K562 (cell line): ENCODE measurements at regions not wholly inside any gene's neighbourhood (a gene's known extent, or its start where the extent isn't known, plus 50 kb on each side); places are given as distances from the start of the nearest gene placed in this dataset.
A peak's percentile ranks its signal among the peaks of the same experiment; 100 is the strongest.

Experiments
- ATAC-seq: fragments of 200-7000 bp; cut with Tn5 transposase; 3 replicates; pipeline ENCODE4 v1.9.1; 2020; ENCODE audit warnings: moderate library complexity
- BruUV-seq: library from RNA; stranded (reverse); fragments of 400-500 nt; replicated peaks from 2 replicates; lab custom pipeline; 2021; lab: Mats Ljungman, UMichigan
- CTCF ChIA-PET: fragments of 300-600 bp; formaldehyde crosslinking; extraction: SDS; loops from one replicate; lab custom pipeline; 2021; ENCODE audit warnings: low intra/inter-chr PET ratio; lab: Yijun Ruan, JAX
- POLR2A ChIA-PET: fragments of 300-600, 350-650 bp; sonication (Branson Sonifier 250); formaldehyde crosslinking; extraction: SDS; loops from one replicate; lab custom pipeline; 2021; ENCODE audit warnings: antibody characterized with exemption, inconsistent platforms; lab: Yijun Ruan, JAX
- DNase-seq, 4 experiments: peaks; one replicate each; pipeline versions ENCODE4 v3.0.0 to v3.0.0-alpha.2; 2011 to 2018; ENCODE audit warnings: low spot score in 3 of 4, mixed read lengths in 3 of 4; ENCODE audit errors: extremely low read depth in 1 of 4
- FAIRE-seq: peaks from 2 replicates; lab custom pipeline; 2011; peaks lifted over from hg19 to GRCh38; lab: Jason Lieb, UNC
- H2AFZ ChIP-seq: 2 replicates; pipeline ENCODE4 v1.6.0; 2011; ENCODE audit warnings: low read depth, low read length, control low read depth, inconsistent platforms
- H3K27ac ChIP-seq: fragments of 200-600 bp; 3 replicates; pipeline ENCODE4 v1.8.0; 2011; ENCODE audit warnings: low read depth, mild to moderate bottlenecking, control low read depth, inconsistent platforms, low read length, moderate library complexity, mixed read lengths; ENCODE audit errors: extremely low read depth
- H3K27me3 ChIP-seq, 2 experiments: fragments of 300-600 bp in 1 of 2; 2 replicates in 1 of 2; 3 replicates in 1 of 2; pipeline versions ENCODE4 v1.6.0 to v1.8.0; 2011; ENCODE audit warnings: inconsistent platforms in 2 of 2, low read length in 2 of 2, mild to moderate bottlenecking in 1 of 2, mixed read lengths in 1 of 2, moderate library complexity in 1 of 2; ENCODE audit not compliant: control insufficient read depth in 2 of 2, insufficient read depth in 2 of 2
- H3K36me3 ChIP-seq: fragments of 300-600 bp; 3 replicates; pipeline ENCODE4 v1.8.0; 2011; ENCODE audit warnings: mild to moderate bottlenecking, low read length, inconsistent platforms; ENCODE audit not compliant: control insufficient read depth, insufficient read depth
- H3K4me1 ChIP-seq, 2 experiments: fragments of 200-600 bp in 1 of 2; replicated peaks in 1 of 2; 2 replicates in 1 of 2; 3 replicates in 1 of 2; pipeline versions ENCODE4 v1.5.1 to v1.8.0; 2011; ENCODE audit warnings: inconsistent platforms in 2 of 2, low read length in 2 of 2, mild to moderate bottlenecking in 1 of 2, mixed read lengths in 1 of 2, moderate library complexity in 1 of 2; ENCODE audit not compliant: control insufficient read depth in 2 of 2, insufficient read depth in 2 of 2
- H3K4me2 ChIP-seq: 2 replicates; pipeline ENCODE4 v1.6.1; 2011; ENCODE audit warnings: low read length, control low read depth, inconsistent platforms, mixed read lengths; ENCODE audit not compliant: insufficient read depth
- H3K4me3 ChIP-seq: fragments of 200-600 bp; sonication (generic), shearing (Covaris generic); 2 replicates; pipeline ENCODE4 v1.5.1; 2016; ENCODE audit warnings: control low read depth, inconsistent platforms
- H3K79me2 ChIP-seq: fragments of 200-600 bp; 3 replicates; pipeline ENCODE4 v1.8.0; 2011; ENCODE audit warnings: low read length, inconsistent platforms; ENCODE audit not compliant: control insufficient read depth, insufficient read depth
- H3K9ac ChIP-seq, 2 experiments: 2 replicates each; pipeline versions ENCODE4 v1.6.0 to v1.6.1; 2011; ENCODE audit warnings: low read depth in 2 of 2, low read length in 2 of 2, control low read depth in 1 of 2, inconsistent platforms in 1 of 2, mild to moderate bottlenecking in 1 of 2, mixed read lengths in 1 of 2; ENCODE audit not compliant: insufficient read depth in 1 of 2
- H3K9me1 ChIP-seq: one replicate; pipeline ENCODE4 v1.6.0; 2011; ENCODE audit warnings: inconsistent platforms, mild to moderate bottlenecking, low read length, moderate library complexity; ENCODE audit not compliant: control insufficient read depth, insufficient read depth
- H3K9me3 ChIP-seq: replicated peaks from 2 replicates; pipeline ENCODE4 v1.5.1; 2011; ENCODE audit warnings: low read depth, low read length, inconsistent platforms; ENCODE audit not compliant: control insufficient read depth, insufficient read depth
- H4K20me1 ChIP-seq: replicated peaks from 2 replicates; pipeline ENCODE4 v1.6.1; 2011; ENCODE audit warnings: low read length, inconsistent platforms, mixed read lengths; ENCODE audit not compliant: control insufficient read depth, insufficient read depth
- BRD4 ChIP-seq: fragments of 200-600 bp; sonication (generic); IDR thresholded peaks from 2 replicates; pipeline ENCODE4 v1.6.1; 2017; ENCODE audit warnings: inconsistent platforms
- CREB1 ChIP-seq, 2 experiments: sonication (generic) in 1 of 2; formaldehyde crosslinking in 1 of 2; IDR thresholded peaks; 2 replicates each; pipeline versions ENCODE4 v1.6.1 to v1.8.0; 2012 to 2022; ENCODE audit warnings: inconsistent platforms in 1 of 2, mild to moderate bottlenecking in 1 of 2, missing genetic modification reagents in 1 of 2, moderate library complexity in 1 of 2
- FOXM1 ChIP-seq, 2 experiments: fragments of 450-650 bp in 1 of 2; sonication (generic) in 1 of 2; formaldehyde crosslinking in 1 of 2; IDR thresholded peaks; 2 replicates each; pipeline versions ENCODE4 v1.6.1 to v1.9.0; 2017 to 2022; ENCODE audit warnings: low read depth in 2 of 2, mild to moderate bottlenecking in 2 of 2, missing genetic modification reagents in 1 of 2, moderate library complexity in 1 of 2
- PHF20 ChIP-seq: fragments of 450-650 bp; IDR thresholded peaks from 2 replicates; pipeline ENCODE4 v1.6.1; 2018; ENCODE audit not compliant: partially characterized antibody
- RNF2 ChIP-seq: sonication (generic); IDR thresholded peaks from 2 replicates; pipeline ENCODE4 v1.6.1; 2016
- ZBTB12 ChIP-seq: fragments of 250-450 bp; sonication (Bioruptor Pico); IDR thresholded peaks from 2 replicates; pipeline ENCODE4 v1.4.0; 2020
- WGBS: fragments of 100-300 bp; shearing (Covaris generic); methylation state at CpG from one replicate; pipeline ENCODE4 v1.1.6; 2016; ENCODE audit warnings: low coverage, mixed read lengths; ENCODE audit not compliant: insufficient coverage; ENCODE audit errors: missing lambda C conversion rate; 5-methylcytosine and 5-hydroxymethylcytosine counted together
- in situ Hi-C: fragments of 300-500 bp; cut with MboI; formaldehyde crosslinking; loops from 4 replicates; pipeline ENCODE4 v1.15.0; 2018; ENCODE audit warnings: inconsistent platforms, mixed read lengths
- intact Hi-C: fragments of 100-400 bp; cut with micrococcal nuclease; formaldehyde crosslinking; loops from 2 replicates; pipeline ENCODE4 v1.14.2; 2022

- 88% methylated on average over 1 of the region's 1 CpG for WGBS
- no peak for ATAC-seq
- CTCF ChIA-PET: interaction anchor here (5.0 kb wide), 1 partner anchor 353 kb away, joined by 75 read pairs; no protein-coding TSS in a partner anchor
Measured at GRCh38 chr7:106795877-106796231, 69.2 kb upstream of the PIK3CG start.

More at GRCh38 chr7:106795877-106796231, 69.2 kb upstream of the PIK3CG start:
- Histone ChIP-seq H2AFZ (no peak overlapping the region), H3K9ac (no peak overlapping the region), H3K9me3 (no peaks in the 10 kb centered on the region; the same call in 1 of the 2 replicates), H3K4me3 (no peak overlapping the region), H3K27ac (no peak overlapping the region), H3K36me3 (peaks cover 13% of the 10 kb centered on the region; the same call in 2 of the 3 replicates), H4K20me1 (no peaks in the 10 kb centered on the region), H3K79me2 (no peaks in the 10 kb centered on the region), H3K4me2 (no peak overlapping the region), H3K9me1 (no peaks in the 10 kb centered on the region), H3K27me3 (no peaks in the 10 kb centered on the region), H3K4me1 (peaks cover 0 to 5% of the 10 kb centered on the region in 2 experiments; a peak in 1 of 5 replicates)
- BruUV-seq: no TSS peak
- TF ChIP-seq RNF2 (no peak), PHF20 (no peak), ZBTB12 (CRISPR knock-in tag) (no peak), CREB1 (IDR thresholded peaks at IDR 0.05) (no peak), CREB1 (CRISPR knock-in tag; IDR thresholded peaks at IDR 0.05) (0 out of 2 replicates have a peak, but pooled peaks have one; percentile 23), FOXM1 (IDR thresholded peaks at IDR 0.05; ENCODE audit: low read depth) (0 out of 2 replicates have a peak, but pooled peaks have one; percentile 9), FOXM1 (CRISPR knock-in tag; IDR thresholded peaks at IDR 0.05; ENCODE audit: low read depth) (no peak), BRD4 (no peak)
- POLR2A ChIA-PET: interaction anchor here (1.9 kb wide), 1 partner anchor 11 kb away, joined by 4 read pairs; no protein-coding TSS in a partner anchor
- intact Hi-C loops: loop anchor here (10.0 kb wide), 2 partner anchors 699 to 1079 kb away; no protein-coding TSS in a partner anchor
- in situ Hi-C loops: loop anchor here (10.0 kb wide), 1 partner anchor 149 kb away; no protein-coding TSS in a partner anchor
- DNase-seq (no peak), FAIRE-seq (no peak)
